KBM-7 (cell line): ENCODE measurements at regions not wholly inside any gene's neighbourhood (a gene's known extent, or its start where the extent isn't known, plus 50 kb on each side); places are given as distances from the start of the nearest gene placed in this dataset.
"Not testable (repeated sequence)": the region's sequence is repeated elsewhere in the genome, so short reads cannot be mapped to it uniquely, and the experiment has no call there.

Source experiments
- DNase-seq: peaks from one replicate; pipeline ENCODE4 v3.0.0-alpha.2; 2015
- in situ Hi-C: fragments of 300-500 bp; cut with MboI; formaldehyde crosslinking; loops from 2 replicates; pipeline ENCODE4 v1.14.3; 2020; ENCODE audit warnings: low sequenced_read_pairs, low pct_unique_long_range_greater_than_20kb, mixed read lengths

GRCh38 chr5:86232246-86232645 is 385.5 kb upstream of the COX7C start:
- DNase-seq = no peak
- in situ Hi-C loops = no loop called here

DNA sequence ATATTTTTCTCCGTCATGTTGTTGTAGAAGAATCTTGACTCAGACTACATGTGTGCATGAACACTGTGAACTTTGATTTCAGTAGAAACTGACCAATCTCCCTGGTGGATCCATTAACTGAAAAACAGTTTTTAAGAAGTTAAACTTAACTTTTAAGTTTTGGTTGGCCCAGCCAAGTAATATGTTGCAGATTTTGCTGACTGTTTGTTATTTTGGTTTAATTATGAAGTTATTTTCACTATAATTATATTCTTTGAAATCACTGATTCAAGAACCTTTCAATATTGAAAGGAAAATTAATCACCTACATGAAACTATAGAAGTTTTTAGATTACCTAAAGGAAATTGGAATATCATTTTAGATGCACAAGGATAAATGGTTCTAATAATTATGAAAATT is 373.6 kb upstream of the COX7C start:
- in situ Hi-C loops = no loop called here

GRCh38 chr5:86257871-86258270 is 359.9 kb upstream of the COX7C start:
- no peak for DNase-seq
- in situ Hi-C loops = no loop called here

More for the DNA sequence above, 373.6 kb upstream of the COX7C start:
- DNase-seq = no peak

DNA sequence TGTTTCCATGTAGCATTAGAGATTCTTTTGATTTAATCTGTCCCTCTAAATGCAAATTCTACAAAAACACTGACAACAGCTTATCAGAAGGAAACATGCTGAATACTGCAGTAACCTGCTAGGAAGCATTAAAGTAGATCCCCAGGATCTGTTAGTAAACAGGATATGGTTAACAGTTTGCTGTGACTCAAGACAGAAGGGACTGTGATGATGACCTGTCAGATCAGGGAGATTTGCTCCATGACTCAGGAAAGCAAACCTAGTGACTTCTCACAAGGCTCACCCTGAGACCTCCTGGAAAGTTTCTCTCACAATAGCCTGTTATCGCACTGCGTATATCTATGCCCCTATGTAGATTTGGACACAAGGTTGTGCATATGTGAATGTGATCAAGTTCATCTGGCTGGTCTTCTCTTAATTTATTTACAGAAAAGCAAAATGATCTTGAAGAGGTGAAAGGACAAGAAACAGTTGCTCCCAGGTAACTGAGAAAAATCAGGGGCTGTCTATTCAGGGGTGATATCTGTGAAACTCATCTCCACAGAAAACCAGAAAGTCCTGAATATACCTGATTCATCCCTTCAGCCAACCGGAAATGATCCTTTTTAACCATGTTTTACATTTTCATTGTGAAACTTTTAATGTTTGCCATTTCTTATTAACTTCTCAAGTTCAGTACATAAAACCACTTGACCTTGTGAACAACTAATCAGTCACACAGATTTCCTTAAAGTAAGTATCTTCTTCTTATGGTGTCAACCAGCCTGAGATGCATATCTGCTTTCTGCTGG is 333.1 kb upstream of the COX7C start:
- in situ Hi-C loops = not testable (repeated sequence)

DNA sequence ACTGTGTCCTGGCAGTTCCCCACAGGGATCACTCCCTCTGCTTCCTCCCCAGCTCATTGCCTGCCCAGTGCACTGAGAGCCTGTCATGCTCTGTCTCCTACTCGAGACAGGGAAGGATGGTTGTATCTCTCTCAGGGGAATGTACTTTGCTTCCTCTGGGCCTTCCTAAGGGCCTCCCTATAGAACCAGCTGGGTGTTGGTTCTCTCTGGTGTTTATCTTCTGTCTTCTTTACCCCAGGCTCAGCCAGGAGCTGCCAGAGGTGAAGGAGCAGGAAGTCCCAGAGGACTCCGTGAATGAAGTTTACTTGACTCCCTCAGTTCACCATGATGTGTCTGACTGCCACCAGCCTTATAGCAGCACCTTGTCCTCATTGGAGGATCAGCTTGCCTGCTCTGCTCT is 330.3 kb upstream of the COX7C start:
- in situ Hi-C loops, DNase-seq: not testable (repeated sequence)

More for the DNA sequence above, 333.1 kb upstream of the COX7C start:
- DNase-seq = not testable (repeated sequence)

GRCh38 chr5:86289786-86290185 is 328.0 kb upstream of the COX7C start:
- DNase-seq, in situ Hi-C loops: not testable (repeated sequence)

GRCh38 chr5:86292811-86293210 is 324.9 kb upstream of the COX7C start:
- in situ Hi-C loops, DNase-seq: not testable (repeated sequence)

- in situ Hi-C loops, DNase-seq: not testable (repeated sequence)
Observed at GRCh38 chr5:86302643-86303042, 315.1 kb upstream of the COX7C start.

- DNase-seq = peak; percentile 12
- in situ Hi-C loops = not testable (repeated sequence)
Observed at GRCh38 chr5:86305050-86305449, 312.7 kb upstream of the COX7C start.

GRCh38 chr5:86314951-86315350 is 302.8 kb upstream of the COX7C start:
- in situ Hi-C loops = no loop called here
- DNase-seq = no peak

GRCh38 chr5:86320266-86320665 is 297.5 kb upstream of the COX7C start:
- no peak for DNase-seq
- in situ Hi-C loops = no loop called here

- no peak for DNase-seq
- in situ Hi-C loops = no loop called here
Observed at GRCh38 chr5:86329318-86329717, 288.4 kb upstream of the COX7C start.

DNA sequence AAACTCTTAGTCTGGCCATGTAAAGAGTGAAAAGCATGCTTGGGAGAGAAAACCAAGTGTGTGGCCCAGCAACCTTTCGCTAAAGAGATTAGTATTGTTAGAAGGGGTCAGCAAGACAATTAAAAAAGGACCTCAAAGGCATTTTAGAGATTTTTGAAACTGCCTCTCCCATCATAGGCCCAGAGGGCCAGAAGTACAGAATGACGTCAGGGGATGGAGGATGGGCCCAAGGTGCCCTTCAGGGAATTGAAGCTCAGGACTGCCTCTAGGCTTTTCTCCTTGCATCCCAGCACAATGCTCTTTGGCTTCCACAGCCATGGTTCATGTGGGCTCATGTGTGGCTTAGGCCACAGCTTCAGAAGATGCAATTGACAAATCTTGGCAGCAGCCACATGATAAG is 287.0 kb upstream of the COX7C start:
- in situ Hi-C loops = no loop called here
- no peak for DNase-seq

GRCh38 chr5:86332851-86333250 is 284.9 kb upstream of the COX7C start:
- in situ Hi-C loops = no loop called here
- DNase-seq = no peak

GRCh38 chr5:86337667-86338460 is 279.9 kb upstream of the COX7C start:
- no peak for DNase-seq
- in situ Hi-C loops = no loop called here

- no peak for DNase-seq
- in situ Hi-C loops = no loop called here
Observed at GRCh38 chr5:86354664-86355063, 263.1 kb upstream of the COX7C start.

DNA sequence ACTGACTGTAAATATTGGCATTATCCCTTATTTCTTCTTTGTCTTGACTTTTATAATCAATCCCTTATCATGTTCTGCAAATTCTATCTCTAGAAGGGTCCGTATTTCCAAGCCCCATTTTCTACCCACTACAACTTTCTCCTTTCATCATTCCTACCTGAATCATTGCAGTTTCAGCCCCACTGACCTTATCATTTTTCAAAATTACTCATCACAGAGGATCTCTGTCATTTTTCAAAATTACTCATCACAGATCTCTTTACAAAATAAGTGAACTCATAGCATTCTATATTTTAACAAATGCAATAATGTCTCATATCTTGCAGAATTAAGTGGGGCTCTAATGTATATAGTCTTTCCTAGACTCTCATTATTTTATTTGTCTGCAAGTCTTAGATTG is 256.9 kb upstream of the COX7C start:
- in situ Hi-C loops = no loop called here
- no peak for DNase-seq

DNA sequence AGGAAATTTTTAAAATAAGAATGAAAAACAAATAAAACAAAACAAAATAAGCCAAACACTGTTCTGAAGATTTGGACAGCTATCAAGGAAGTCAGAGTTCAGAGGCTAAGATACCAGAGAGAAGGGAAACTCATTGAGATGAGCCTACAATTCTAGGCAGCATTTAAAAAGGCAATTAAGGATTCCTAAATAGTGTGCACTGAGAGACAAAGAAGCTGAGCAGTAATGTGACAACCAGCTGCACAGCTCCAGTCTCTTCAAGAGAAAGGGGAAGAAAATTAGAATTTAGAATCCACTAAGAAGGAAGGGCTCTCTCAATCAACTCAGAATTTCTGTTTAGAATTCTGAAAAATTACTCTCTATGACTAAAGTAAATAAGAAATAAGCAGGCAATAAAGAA is 246.7 kb upstream of the COX7C start:
- DNase-seq = no peak
- in situ Hi-C loops = no loop called here

- DNase-seq = no peak
- in situ Hi-C loops = no loop called here
Observed at GRCh38 chr5:86374611-86375010, 243.1 kb upstream of the COX7C start.

DNA sequence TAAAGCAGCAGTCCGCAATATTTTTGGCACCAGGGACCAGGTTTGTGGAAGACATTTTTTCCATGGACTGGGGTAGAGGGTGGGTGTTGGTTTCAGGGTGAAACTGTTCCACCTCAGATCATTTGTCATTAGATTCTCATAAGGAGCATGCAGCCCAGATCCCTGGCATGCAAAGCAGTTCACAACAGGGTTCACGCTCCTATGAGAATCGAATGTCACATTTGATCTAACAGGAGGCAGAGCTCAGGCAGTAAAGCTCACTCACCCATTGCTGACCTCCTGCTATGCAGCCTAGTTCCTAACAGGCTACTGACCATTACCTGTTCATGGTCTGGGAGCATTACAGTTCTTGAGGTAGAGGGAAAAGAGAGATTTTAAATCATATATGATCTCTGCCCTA is 241.5 kb upstream of the COX7C start:
- in situ Hi-C loops = no loop called here
- no peak for DNase-seq
